ENCODE measurements at regions not wholly inside any gene's neighbourhood (a gene's known extent, or its start where the extent isn't known, plus 50 kb on each side); places are given as distances from the start of the nearest gene placed in this dataset.
A peak's percentile ranks its signal among the peaks of the same experiment; 100 is the strongest.

GRCh38 chr7:33813331-33813730 is 92.0 kb upstream of the BMPER start:
- ChIA-PET CTCF (no interaction called here), POLR2A (no interaction called here)
- TF ChIP-seq L3MBTL2 (conservative IDR thresholded peaks at IDR 0.05) (no peak), FOXK2 (IDR thresholded peaks at IDR 0.05) (no peak), TARDBP (IDR thresholded peaks at IDR 0.05) (no peak), LEF1 (IDR thresholded peaks at IDR 0.05; ENCODE audit: borderline replicate concordance) (no peak), ELF4 (IDR thresholded peaks at IDR 0.05) (no peak), CTBP1 (IDR thresholded peaks at IDR 0.05; ENCODE audit: borderline replicate concordance) (no peak), SP1 (IDR thresholded peaks at IDR 0.05) (no peak), NFRKB (IDR thresholded peaks at IDR 0.05) (no peak), ARNT (IDR thresholded peaks at IDR 0.05) (no peak), SUZ12 (IDR thresholded peaks at IDR 0.05) (no peak), HDGF (IDR thresholded peaks at IDR 0.05; ENCODE audit: borderline replicate concordance) (no peak), BHLHE40 (IDR thresholded peaks at IDR 0.05; ENCODE audit: borderline replicate concordance) (no peak), ZNF384 (IDR thresholded peaks at IDR 0.05) (no peak), FOXA1 (IDR thresholded peaks at IDR 0.05) (no peak), FOXM1 (IDR thresholded peaks at IDR 0.05; ENCODE audit: borderline replicate concordance) (no peak)
- TF ChIP-seq, protein P1, sequence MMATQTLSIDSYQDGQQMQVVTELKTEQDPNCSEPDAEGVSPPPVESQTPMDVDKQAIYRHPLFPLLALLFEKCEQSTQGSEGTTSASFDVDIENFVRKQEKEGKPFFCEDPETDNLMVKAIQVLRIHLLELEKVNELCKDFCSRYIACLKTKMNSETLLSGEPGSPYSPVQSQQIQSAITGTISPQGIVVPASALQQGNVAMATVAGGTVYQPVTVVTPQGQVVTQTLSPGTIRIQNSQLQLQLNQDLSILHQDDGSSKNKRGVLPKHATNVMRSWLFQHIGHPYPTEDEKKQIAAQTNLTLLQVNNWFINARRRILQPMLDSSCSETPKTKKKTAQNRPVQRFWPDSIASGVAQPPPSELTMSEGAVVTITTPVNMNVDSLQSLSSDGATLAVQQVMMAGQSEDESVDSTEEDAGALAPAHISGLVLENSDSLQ (IDR thresholded peaks at IDR 0.05), result no peak
- no peak for DNase-seq (ENCODE audit: extremely low spot score)

GRCh38 chr7:33814400-33814799 is 90.9 kb upstream of the BMPER start:
- ChIA-PET CTCF (interaction anchor here (0.6 to 1.6 kb wide), 3 partner anchors 9 to 274 kb away, joined by 3 to 5 read pairs (median 3); no protein-coding TSS in a partner anchor), POLR2A (interaction anchor here (0.8 to 1.4 kb wide), 2 partner anchors 8 to 92 kb away, joined by 3 to 10 read pairs; no protein-coding TSS in a partner anchor)
- DNase-seq (ENCODE audit: extremely low spot score), result no peak
- no peak for TF ChIP-seq NFRKB (IDR thresholded peaks at IDR 0.05)

DNA sequence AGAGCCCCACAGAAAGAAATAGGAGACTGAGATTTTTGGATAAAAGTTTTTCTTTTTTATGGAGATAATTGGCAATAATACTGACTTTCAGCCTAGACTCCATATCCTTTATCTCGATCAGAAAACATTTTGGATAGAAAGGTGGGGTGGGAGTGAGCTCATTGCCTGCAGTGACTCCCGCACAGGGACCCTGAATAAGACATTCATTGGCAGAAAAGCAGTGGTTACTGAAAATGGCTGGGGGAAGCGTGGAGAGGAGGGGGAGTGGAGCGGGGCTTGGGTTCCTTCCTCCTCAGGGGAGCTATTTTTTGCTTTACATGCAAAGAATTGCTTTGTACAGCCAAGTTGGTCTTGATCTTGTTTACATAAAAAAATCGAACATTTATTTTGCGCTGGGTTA is 90.4 kb upstream of the BMPER start:
- TF ChIP-seq BHLHE40 (IDR thresholded peaks at IDR 0.05; ENCODE audit: borderline replicate concordance) (no peak), SUZ12 (IDR thresholded peaks at IDR 0.05) (no peak), CTBP1 (IDR thresholded peaks at IDR 0.05; ENCODE audit: borderline replicate concordance) (no peak), FOXK2 (IDR thresholded peaks at IDR 0.05) (no peak), HDGF (IDR thresholded peaks at IDR 0.05; ENCODE audit: borderline replicate concordance) (no peak), FOXM1 (IDR thresholded peaks at IDR 0.05; ENCODE audit: borderline replicate concordance) (no peak), L3MBTL2 (conservative IDR thresholded peaks at IDR 0.05) (no peak), NFRKB (IDR thresholded peaks at IDR 0.05) (no peak), SP1 (IDR thresholded peaks at IDR 0.05) (no peak), LEF1 (IDR thresholded peaks at IDR 0.05; ENCODE audit: borderline replicate concordance) (no peak), FOXA1 (IDR thresholded peaks at IDR 0.05) (no peak), ARNT (IDR thresholded peaks at IDR 0.05) (no peak)
- TF ChIP-seq, protein P1 (IDR thresholded peaks at IDR 0.05), result no peak
- DNase-seq (ENCODE audit: extremely low spot score), result no peak
- POLR2A ChIA-PET, result interaction anchor here (0.8 to 1.4 kb wide), 2 partner anchors 8 to 93 kb away, joined by 3 to 10 read pairs; no protein-coding TSS in a partner anchor
- CTCF ChIA-PET, result interaction anchor here (0.6 to 1.6 kb wide), 4 partner anchors 9 to 273 kb away, joined by 3 to 5 read pairs (median 3); no protein-coding TSS in a partner anchor

- CTCF ChIA-PET, result interaction anchor here (0.6 to 2.4 kb wide), 5 partner anchors 8 to 273 kb away, joined by 3 to 12 read pairs (median 3); no protein-coding TSS in a partner anchor
- TF ChIP-seq CTBP1 (IDR thresholded peaks at IDR 0.05; ENCODE audit: borderline replicate concordance) (no peak), ARNT (IDR thresholded peaks at IDR 0.05) (no peak), SUZ12 (IDR thresholded peaks at IDR 0.05) (no peak), HDGF (IDR thresholded peaks at IDR 0.05; ENCODE audit: borderline replicate concordance) (no peak), FOXK2 (IDR thresholded peaks at IDR 0.05) (no peak), BHLHE40 (IDR thresholded peaks at IDR 0.05; ENCODE audit: borderline replicate concordance) (no peak), TARDBP (IDR thresholded peaks at IDR 0.05) (no peak), NFRKB (IDR thresholded peaks at IDR 0.05) (no peak), ZNF384 (IDR thresholded peaks at IDR 0.05) (no peak), SP1 (IDR thresholded peaks at IDR 0.05) (no peak), ELF4 (IDR thresholded peaks at IDR 0.05) (no peak), FOXA1 (IDR thresholded peaks at IDR 0.05) (no peak), LEF1 (IDR thresholded peaks at IDR 0.05; ENCODE audit: borderline replicate concordance) (no peak), FOXM1 (IDR thresholded peaks at IDR 0.05; ENCODE audit: borderline replicate concordance) (no peak), L3MBTL2 (conservative IDR thresholded peaks at IDR 0.05) (no peak)
- TF ChIP-seq, protein P1 (IDR thresholded peaks at IDR 0.05), result no peak
- POLR2A ChIA-PET, result interaction anchor here (0.8 to 1.4 kb wide), 2 partner anchors 9 to 93 kb away, joined by 3 to 10 read pairs; no protein-coding TSS in a partner anchor
- DNase-seq (ENCODE audit: extremely low spot score), result peak; percentile 37
Measured at GRCh38 chr7:33815336-33815735, 90.0 kb upstream of the BMPER start.

- ChIA-PET POLR2A (no interaction called here), CTCF (interaction anchor here (0.5 to 2.4 kb wide), 5 partner anchors 9 to 61 kb away, joined by 3 to 12 read pairs (median 3); no protein-coding TSS in a partner anchor)
- no peak for DNase-seq (ENCODE audit: extremely low spot score)
- TF ChIP-seq ARNT (IDR thresholded peaks at IDR 0.05), result no peak
- no peak for TF ChIP-seq HDGF (IDR thresholded peaks at IDR 0.05; ENCODE audit: borderline replicate concordance)
- no peak for TF ChIP-seq ZNF384 (IDR thresholded peaks at IDR 0.05)
- TF ChIP-seq FOXK2 (IDR thresholded peaks at IDR 0.05), result no peak
- TF ChIP-seq NFRKB (IDR thresholded peaks at IDR 0.05), result no peak
- TF ChIP-seq L3MBTL2 (conservative IDR thresholded peaks at IDR 0.05), result no peak
- TF ChIP-seq BHLHE40 (IDR thresholded peaks at IDR 0.05; ENCODE audit: borderline replicate concordance), result no peak
Measured at GRCh38 chr7:33816106-33816505, 89.2 kb upstream of the BMPER start.

- TF ChIP-seq, protein P1 (IDR thresholded peaks at IDR 0.05), result no peak
- TF ChIP-seq ELF4 (IDR thresholded peaks at IDR 0.05) (no peak), LEF1 (IDR thresholded peaks at IDR 0.05; ENCODE audit: borderline replicate concordance) (no peak), NFRKB (IDR thresholded peaks at IDR 0.05) (no peak)
- DNase-seq (ENCODE audit: extremely low spot score), result no peak
- ChIA-PET POLR2A (no interaction called here), CTCF (interaction anchor here (1.0 kb wide), 1 partner anchor 12 kb away, joined by 4 read pairs; no protein-coding TSS in a partner anchor)
Measured at GRCh38 chr7:33819658-33820057, 85.7 kb upstream of the BMPER start.
